Dermis blood vessel endothelial cell (primary cell): ENCODE measurements at regions not wholly inside any gene's neighbourhood (a gene's known extent, or its start where the extent isn't known, plus 50 kb on each side); places are given as distances from the start of the nearest gene placed in this dataset.
A peak's percentile ranks its signal among the peaks of the same experiment; 100 is the strongest.

Experiments used
- DNase-seq: peaks from one replicate; pipeline ENCODE4 v3.0.0; 2010

DNA sequence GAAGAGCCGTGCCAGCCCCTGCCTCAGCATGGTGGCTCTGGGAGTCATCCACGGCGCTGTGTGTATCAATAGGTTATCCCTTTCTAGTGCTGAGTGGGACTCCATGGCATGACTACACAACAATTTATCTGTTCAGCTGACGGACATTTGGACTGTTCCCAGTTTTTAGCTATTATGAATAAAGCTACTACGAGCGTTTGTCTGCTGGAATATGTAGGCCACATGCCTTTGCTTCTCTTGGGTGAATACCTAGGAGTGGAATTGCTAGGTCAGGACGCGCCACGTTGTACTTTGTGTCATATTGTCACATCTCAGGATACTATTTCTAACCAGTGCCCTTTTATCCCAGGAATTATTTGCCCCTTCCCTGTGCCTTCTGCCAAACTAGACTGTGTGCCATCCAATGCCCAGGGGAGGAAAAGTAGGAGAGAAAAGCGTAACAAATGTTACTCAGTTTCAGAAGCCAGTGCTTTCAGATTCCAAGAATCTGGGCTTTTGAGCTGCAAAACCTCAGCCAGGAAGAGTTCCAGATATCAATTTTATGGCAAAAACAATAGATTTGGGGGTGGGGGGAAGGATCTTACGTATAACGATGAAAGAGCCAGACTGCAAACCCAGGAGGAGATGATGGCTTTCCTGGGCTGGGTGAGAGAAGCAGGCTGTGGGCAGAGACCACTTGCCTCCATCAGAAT is 62.5 kb upstream of the NCOR2 start:
- DNase-seq = peak; percentile 22

DNA sequence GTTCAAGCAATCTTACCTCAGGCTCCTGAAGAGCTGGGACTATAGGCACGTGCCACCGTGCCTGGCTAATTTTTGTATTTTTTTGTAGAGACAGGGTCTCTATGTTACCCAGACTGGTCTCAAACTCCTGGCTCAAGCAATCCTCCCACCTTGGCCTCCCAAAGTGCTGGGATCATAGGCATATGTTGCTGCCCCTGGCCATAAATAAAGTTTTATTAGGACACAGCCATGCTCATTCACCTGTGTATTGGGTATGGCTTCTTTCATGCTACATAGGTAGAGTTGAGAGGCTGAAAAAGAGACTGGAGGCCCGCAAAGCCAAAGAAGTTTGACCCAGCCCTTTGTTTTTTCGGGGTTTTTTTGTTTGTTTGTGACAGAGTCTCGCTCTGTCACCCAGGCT is 61.7 kb upstream of the NCOR2 start:
- no peak for DNase-seq

DNA sequence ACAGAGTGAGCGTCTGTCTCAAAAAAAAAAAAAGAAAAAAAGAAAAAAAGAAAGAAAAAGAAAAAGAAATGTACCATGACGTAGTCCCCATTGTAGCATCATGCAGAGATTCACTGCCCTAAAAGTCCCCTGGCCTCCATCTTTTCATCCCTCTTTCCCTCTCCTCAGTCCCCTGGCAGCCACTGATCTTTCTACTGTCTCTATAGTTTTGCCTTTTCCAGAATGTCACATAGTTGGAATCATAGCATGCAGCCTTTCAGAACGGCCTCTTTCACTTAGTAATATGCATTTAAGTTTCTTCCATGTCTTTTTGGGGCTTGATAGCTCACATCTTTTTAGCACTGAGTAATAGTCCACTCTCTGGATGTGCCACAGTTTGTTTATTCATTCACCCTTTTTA is 60.5 kb upstream of the NCOR2 start:
- DNase-seq = no peak

DNA sequence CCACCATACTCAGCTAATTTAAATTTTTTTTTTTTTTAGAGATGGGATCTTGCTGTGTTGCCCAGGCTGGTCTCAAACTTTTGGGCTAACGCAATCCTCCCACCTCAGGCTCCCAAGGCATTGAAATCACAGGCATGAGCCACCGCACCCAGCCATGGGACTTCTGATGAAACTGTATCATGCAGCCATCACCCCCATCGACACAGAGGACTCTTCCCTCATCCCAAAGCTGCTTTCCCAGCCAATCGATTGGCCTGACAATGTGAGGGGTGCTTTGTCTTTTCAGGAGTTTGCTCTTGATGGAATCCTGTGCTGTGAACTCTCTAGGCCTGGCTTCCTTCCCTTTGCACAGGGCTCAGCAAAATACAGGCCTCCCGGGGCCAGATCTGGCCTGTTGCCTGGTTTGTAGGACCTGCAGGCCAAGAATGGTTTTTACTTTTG is 59.6 kb upstream of the NCOR2 start:
- peak; percentile 91 for DNase-seq

DNA sequence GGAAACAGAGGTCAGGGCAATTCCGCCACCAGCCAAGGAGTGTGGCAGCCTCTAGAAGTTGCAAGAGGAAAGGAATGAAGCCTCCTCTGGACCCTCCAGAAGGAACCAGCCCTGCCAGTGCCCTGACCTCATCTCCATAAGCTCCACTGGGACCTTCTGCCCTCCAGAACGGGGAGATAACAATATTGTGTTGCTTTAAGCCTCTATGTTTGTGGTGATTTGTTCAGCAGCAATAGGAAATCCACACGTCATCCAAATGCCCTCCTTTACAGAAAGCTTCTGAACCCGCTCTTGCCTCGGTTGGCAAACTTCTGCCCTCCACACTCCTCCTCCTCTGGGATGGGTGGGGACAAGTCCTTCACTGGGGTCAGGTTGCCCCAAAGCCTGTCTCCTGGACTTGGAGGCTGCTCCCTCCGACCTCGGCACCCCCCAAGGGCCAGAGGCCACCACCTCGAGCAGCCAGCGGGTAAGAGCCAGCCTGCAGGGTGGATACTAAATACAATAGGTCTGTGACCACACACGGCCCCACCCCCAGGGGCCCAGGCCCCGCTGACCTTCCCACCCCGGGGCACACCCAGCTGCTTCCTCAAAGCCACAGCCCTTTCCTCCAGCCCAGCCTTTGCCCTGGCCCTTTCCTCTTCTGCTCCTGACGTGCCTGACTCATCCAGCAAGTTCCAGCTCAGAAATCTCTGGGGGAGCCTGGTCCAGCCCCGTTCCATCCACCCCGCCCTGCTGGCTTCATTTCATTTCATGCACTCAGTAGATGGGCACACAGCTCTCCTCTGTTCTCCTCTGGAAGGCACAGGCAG is 58.7 kb upstream of the NCOR2 start:
- DNase-seq = peak; percentile 97

DNA sequence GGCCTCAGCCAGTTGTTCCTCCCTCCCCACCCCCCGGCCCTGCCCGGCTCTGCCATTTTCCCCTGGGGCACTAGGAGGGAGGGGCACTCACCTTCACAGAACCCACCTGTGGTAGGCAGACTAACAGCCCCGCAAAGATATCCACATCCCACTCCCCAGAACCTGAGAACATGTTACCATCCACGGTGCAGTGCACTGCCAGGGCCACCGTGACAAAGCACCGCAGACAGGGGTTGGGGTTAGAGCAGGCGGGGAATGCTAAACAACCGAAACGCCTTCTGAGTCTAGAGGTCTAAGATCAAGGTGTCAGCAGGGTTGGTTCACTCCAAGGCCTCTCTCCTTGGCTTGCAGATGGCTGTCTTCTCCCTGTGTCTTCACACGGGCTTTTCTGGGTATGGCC is 57.4 kb upstream of the NCOR2 start:
- DNase-seq = no peak

DNA sequence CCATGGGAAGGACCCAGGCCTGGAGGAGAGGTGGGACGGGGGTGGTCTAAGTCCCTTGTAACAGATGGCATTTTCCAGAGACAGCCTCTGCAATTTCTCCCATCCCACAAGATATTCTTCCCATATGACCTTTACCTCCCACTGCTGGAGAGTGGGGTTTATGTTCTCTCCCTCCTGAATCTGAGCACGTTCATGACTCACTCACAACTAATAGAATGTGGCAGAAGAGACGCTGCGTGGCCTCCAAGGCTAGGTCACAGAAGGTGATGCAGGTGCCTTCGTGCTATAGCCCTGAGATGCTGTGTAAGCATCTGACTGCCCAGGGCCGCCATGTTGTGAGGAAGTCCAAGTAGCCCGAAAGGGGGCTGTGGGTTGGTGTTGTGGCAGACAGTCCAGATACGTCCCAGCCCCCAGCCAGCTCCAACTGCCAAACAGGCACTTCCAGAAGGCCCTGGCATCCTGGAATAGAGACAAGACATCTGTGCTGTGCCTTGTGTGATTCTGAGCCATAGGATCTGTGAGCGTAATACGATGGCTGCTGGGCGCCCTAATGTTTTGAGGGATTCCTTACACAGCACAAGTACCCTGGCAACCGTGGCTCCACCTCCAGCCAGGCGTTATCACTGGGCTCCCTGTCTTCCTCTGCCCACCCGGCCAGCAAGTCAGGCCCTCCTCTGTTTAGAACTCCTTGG is 56.1 kb upstream of the NCOR2 start:
- no peak for DNase-seq

DNA sequence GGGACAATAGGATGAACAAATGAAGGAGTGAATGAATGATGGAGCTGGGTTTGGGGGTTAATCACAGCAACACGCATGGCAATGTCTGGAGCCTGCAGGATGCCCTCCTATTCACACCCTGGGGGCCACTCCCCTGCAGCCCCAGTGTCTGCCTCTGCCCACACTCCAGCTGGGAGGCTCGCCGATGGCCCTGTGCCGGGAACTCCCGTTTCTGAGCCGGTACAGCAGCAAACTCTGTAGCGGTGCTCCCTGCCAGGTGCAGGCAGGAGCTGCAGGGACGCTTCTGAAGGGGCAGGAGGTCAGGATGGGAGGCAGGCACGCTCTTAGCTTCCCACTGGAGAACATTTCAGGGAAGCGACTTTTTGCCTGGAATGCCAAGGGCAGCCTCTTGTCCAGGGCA is 55.4 kb upstream of the NCOR2 start:
- no peak for DNase-seq

DNA sequence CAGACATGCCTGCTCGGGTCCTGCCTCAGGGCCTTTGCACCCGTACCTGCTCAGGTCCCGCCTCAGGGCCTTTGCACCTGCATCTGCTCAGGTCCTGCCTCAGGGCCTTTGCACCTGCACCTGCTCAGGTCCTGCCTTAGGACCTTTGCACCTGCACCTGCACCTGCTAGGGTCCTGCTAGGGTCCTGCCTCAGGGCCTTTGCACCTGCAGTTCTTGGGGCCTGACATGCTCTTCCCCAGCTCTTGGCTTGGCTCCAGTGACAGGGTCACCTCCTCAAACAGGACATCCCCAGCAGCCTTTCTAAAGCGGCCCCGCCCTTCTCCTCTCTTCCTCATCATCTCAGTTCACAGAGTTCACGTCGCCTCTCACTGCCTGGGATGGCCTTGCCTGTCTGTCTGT is 54.9 kb upstream of the NCOR2 start:
- no peak for DNase-seq

DNA sequence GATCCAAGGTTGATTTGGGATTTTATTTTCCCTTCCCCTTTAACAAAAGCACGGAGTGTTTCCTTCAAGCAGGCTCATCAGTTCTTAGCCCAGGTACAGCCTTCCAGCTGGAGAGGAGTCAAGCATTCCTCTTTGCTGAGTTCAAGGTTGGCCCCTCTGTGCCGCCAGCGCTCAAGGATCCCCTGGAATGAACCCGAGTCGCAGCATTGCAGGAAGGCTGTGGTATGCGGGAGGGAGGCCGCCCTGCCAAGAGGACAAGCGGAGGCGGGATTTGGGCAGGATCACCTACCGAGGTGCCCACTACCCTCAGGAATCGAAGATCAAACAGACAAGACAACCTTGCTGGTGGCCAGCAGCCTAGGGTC is 53.9 kb upstream of the NCOR2 start:
- DNase-seq = no peak

DNA sequence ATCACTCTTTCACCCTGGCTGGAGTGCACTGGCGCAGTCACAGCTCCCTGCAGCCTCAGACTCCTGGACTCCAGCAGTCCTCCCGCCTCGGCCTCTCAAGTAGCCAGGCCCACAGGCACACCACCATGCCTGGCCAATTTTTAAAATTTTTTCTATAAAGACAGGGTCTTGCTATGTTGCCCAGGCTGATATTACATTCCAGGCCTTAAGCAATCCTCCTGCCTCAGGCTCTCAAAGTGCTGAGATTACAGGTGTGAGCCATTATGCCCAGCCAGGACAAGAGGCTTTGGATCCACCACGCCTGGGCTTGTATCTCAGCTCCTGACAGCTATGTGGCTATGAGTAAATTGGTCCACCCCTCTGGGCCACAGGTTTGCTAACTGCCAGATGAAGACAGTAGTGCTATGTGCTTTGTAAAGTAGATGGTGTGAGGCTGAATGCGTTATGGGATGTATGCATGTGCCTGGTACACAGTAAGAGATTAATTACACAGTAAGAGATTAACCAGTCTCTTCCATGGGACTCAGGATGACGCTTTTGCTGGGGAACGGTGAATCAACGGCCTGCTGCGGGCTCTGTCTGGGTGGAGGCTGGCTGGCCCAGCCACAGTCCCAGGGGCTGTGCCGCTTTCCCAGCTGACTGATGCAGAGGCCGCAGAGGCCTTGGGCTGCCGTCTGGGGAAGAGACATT is 53.3 kb upstream of the NCOR2 start:
- no peak for DNase-seq

DNA sequence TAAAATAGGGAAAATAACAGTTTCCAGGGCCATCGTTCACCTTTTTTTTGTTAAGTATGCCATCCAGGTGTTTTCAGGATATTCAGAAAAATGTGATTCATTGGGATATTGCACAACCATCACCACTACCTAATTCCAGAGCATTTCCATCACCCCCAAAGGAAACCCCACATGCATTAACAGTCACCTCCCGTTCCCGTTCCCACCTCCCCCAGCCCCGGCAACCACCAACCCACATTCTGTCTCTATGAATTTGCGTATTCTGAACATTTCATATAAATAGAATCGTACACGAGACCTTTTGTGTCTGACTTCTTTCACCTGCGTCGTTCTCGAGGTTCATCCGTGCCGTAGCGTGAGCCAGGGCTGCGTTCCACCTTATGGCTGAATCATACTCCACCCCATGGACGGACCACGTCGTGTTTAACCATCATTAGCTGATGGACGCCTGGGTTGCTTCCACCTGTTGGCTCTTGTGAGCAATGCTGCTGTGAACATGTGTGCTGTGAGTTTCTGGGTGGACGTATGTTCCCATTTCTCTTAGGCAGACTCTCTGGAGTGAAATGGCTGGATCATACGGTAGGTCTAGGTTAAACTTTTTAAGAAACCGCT is 51.0 kb upstream of the NCOR2 start:
- DNase-seq = no peak

DNA sequence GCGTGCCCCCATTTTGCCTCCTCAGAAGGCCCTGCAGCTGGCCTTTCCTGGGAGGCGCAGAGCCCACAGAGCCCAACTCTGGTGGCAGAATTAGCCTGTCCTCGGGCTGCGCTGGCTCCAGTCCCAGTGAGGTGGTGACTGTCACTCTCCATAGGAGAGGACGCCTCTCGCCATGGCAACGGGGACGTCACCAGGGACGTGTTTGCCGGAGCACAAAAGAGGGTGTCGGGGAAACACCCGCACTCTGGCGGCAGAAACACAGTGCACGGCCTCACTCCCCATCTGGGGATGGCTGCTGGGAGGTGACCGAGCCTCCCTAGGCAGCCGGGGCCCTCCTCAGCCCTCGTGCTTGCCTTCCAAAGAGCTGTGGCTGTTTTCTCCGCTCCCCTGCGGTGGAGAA is 50.2 kb upstream of the NCOR2 start:
- no peak for DNase-seq
